ENCODE measurements at regions not wholly inside any gene's neighbourhood (a gene's known extent, or its start where the extent isn't known, plus 50 kb on each side); places are given as distances from the start of the nearest gene placed in this dataset.

DNA sequence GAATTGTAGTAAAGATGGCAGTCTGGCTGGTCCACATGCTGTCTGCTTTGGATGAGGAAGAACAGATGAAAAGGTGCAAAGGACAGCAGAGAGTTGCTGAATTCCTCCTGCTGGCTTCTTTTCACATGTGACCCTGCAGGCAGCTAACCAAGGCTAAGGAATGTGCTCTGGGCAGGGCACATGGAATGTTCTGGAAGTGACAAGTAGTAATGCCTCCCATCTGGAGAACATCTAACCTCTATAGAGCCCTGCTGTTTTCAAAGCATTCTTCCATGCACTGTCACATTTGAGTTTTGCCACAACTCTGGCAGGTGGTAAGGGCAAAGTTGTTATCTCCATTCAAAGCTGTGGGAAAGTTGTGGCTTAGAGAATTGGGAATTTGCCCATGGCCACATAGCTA is 208.8 kb downstream of the STK31 start:
- RAD21 ChIA-PET (ENCODE audit: low non-redundant PET in 1 of 2, low total read pairs in 2 of 2, uncharacterized antibody in 2 of 2, unreplicated experiment in 2 of 2): no interaction called here
- H3K9ac ChIP-seq (ENCODE audit: low read length): no peak overlapping the region
- POLR2A ChIA-PET: no interaction called here
- H3K9me2 ChIP-seq (ENCODE audit: insufficient read depth): no peaks in the 10 kb centered on the region
- no peak overlapping the region for H2AFZ ChIP-seq (ENCODE audit: low read depth, low read length, poor library complexity, severe bottlenecking)
- H3K27ac ChIP-seq (ENCODE audit: low read depth, low read length): no peak overlapping the region
- TF ChIP-seq, protein P1, sequence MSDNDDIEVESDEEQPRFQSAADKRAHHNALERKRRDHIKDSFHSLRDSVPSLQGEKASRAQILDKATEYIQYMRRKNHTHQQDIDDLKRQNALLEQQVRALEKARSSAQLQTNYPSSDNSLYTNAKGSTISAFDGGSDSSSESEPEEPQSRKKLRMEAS (IDR thresholded peaks at IDR 0.05): no peak
- no peak for TF ChIP-seq POLR2A (IDR thresholded peaks at IDR 0.05; ENCODE audit: borderline replicate concordance, extremely low read depth, insufficient read depth, insufficient read length)
- BruUV-seq (replicated peaks): no TSS peak
- intact Hi-C loops (cut with micrococcal nuclease): no loop called here
- no peaks in the 10 kb centered on the region for H4K20me1 ChIP-seq (ENCODE audit: insufficient read depth)
- H3K27me3 ChIP-seq (ENCODE audit: insufficient read depth, low read length): peaks cover 6% of the 10 kb centered on the region; the same call in 1 of the 2 replicates
- H3K4me1 ChIP-seq (ENCODE audit: control insufficient read depth in 1 of 2, insufficient read depth in 2 of 2, low read length in 2 of 2): no peaks in the 10 kb centered on the region
- no peaks in the 10 kb centered on the region for H3K9me3 ChIP-seq (ENCODE audit: control insufficient read depth in 1 of 2, insufficient read depth in 1 of 2, low read depth in 1 of 2, low read length in 2 of 2)
- CTCF ChIA-PET: no interaction called here
- H3K79me2 ChIP-seq (ENCODE audit: insufficient read depth, low read length): no peaks in the 10 kb centered on the region
- no peak overlapping the region for H3K4me2 ChIP-seq (ENCODE audit: low read length)
- H3K36me3 ChIP-seq (ENCODE audit: control insufficient read depth in 1 of 2, insufficient read depth in 2 of 2, low read length in 2 of 2): no peaks in the 10 kb centered on the region
- H3K4me3 ChIP-seq (replicated peaks in 1 of 2; ENCODE audit: low read depth in 1 of 2, low read length in 2 of 2): no peak overlapping the region
- ATAC-seq: no peak
- no peak for DNase-seq (ENCODE audit: low read depth, low spot score)

DNA sequence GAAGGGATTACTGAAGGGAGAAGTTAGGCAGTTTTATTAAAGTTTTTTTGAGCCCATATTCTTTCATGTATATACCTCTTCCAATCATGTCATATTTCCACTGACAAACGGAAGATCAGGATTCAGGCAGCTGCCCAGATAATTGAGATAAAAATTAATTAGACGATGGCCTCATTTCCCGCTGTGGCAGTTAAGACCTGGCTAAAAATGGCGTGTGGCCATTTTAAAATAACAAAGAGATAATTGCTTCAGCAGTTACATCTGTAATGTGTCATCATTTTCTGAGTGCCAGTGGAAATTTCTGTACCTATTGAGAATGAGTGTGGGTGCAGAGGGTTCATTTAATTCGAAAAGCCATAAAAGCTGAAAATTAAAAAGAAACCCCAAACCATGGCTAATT is 215.1 kb downstream of the STK31 start:
- BruUV-seq (replicated peaks): no TSS peak
- RAD21 ChIA-PET (ENCODE audit: low non-redundant PET in 1 of 2, low total read pairs in 2 of 2, uncharacterized antibody in 2 of 2, unreplicated experiment in 2 of 2): no interaction called here
- Histone ChIP-seq H3K27me3 (ENCODE audit: insufficient read depth, low read length) (no peaks in the 10 kb centered on the region), H3K4me1 (ENCODE audit: control insufficient read depth in 1 of 2, insufficient read depth in 2 of 2, low read length in 2 of 2) (no peaks in the 10 kb centered on the region), H3K9ac (ENCODE audit: low read length) (no peak overlapping the region), H4K20me1 (ENCODE audit: insufficient read depth) (no peaks in the 10 kb centered on the region), H3K79me2 (ENCODE audit: insufficient read depth, low read length) (no peaks in the 10 kb centered on the region), H3K27ac (ENCODE audit: low read depth, low read length) (no peak overlapping the region), H3K9me2 (ENCODE audit: insufficient read depth) (no peaks in the 10 kb centered on the region), H3K9me3 (ENCODE audit: control insufficient read depth in 1 of 2, insufficient read depth in 1 of 2, low read depth in 1 of 2, low read length in 2 of 2) (no peaks in the 10 kb centered on the region), H3K36me3 (ENCODE audit: control insufficient read depth in 1 of 2, insufficient read depth in 2 of 2, low read length in 2 of 2) (no peaks in the 10 kb centered on the region), H3K4me3 (replicated peaks in 1 of 2; ENCODE audit: low read depth in 1 of 2, low read length in 2 of 2) (no peak overlapping the region), H2AFZ (ENCODE audit: low read depth, low read length, poor library complexity, severe bottlenecking) (no peak overlapping the region), H3K4me2 (ENCODE audit: low read length) (no peak overlapping the region)
- TF ChIP-seq, protein P2, sequence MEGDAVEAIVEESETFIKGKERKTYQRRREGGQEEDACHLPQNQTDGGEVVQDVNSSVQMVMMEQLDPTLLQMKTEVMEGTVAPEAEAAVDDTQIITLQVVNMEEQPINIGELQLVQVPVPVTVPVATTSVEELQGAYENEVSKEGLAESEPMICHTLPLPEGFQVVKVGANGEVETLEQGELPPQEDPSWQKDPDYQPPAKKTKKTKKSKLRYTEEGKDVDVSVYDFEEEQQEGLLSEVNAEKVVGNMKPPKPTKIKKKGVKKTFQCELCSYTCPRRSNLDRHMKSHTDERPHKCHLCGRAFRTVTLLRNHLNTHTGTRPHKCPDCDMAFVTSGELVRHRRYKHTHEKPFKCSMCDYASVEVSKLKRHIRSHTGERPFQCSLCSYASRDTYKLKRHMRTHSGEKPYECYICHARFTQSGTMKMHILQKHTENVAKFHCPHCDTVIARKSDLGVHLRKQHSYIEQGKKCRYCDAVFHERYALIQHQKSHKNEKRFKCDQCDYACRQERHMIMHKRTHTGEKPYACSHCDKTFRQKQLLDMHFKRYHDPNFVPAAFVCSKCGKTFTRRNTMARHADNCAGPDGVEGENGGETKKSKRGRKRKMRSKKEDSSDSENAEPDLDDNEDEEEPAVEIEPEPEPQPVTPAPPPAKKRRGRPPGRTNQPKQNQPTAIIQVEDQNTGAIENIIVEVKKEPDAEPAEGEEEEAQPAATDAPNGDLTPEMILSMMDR (IDR thresholded peaks at IDR 0.05 in 2 of 3, conservative IDR thresholded peaks at IDR 0.05 in 1 of 3; ENCODE audit: borderline replicate concordance in 1 of 3, insufficient read depth in 1 of 3, low read depth in 2 of 3, low read length in 2 of 3): no peak
- TF ChIP-seq EZH2 (IDR thresholded peaks at IDR 0.05) (no peak), FOSL1 (IDR thresholded peaks at IDR 0.05; ENCODE audit: low read depth) (no peak), SRF (IDR thresholded peaks at IDR 0.05; ENCODE audit: low read depth) (no peak)
- TF ChIP-seq, protein P3, sequence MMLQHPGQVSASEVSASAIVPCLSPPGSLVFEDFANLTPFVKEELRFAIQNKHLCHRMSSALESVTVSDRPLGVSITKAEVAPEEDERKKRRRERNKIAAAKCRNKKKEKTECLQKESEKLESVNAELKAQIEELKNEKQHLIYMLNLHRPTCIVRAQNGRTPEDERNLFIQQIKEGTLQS (IDR thresholded peaks at IDR 0.05): no peak
- DNase-seq (ENCODE audit: low read depth, low spot score) (no peak), ATAC-seq (no peak)
- CTCF ChIA-PET: no interaction called here
- intact Hi-C loops (cut with micrococcal nuclease): no loop called here
- POLR2A ChIA-PET: no interaction called here
